ENCODE measurements at regions not wholly inside any gene's neighbourhood (a gene's known extent, or its start where the extent isn't known, plus 50 kb on each side); places are given as distances from the start of the nearest gene placed in this dataset.

GRCh38 chr3:178159691-178160220 lies 376.5 kb upstream of the KCNMB2 start:
- TF ChIP-seq CTCF (IDR thresholded peaks at IDR 0.05) = no peak
- Mint-ChIP-seq H3K27ac (ENCODE audit: unreplicated experiment) (no peak overlapping the region), H3K9me3 (ENCODE audit: low read depth) (peaks cover 7% of the 10 kb centered on the region), H3K36me3 (ENCODE audit: low read depth) (peaks cover 3% of the 10 kb centered on the region), H3K27me3 (ENCODE audit: low read depth) (no peaks in the 10 kb centered on the region), H3K4me1 (ENCODE audit: low read depth) (peaks cover 5% of the 10 kb centered on the region), H3K4me3 (ENCODE audit: unreplicated experiment) (no peak overlapping the region)
- no peak for DNase-seq (ENCODE audit: low spot score)

- no peak overlapping the region for H3K4me3 Mint-ChIP-seq (ENCODE audit: unreplicated experiment)
- no peaks in the 10 kb centered on the region for H3K27me3 Mint-ChIP-seq (ENCODE audit: low read depth)
- H3K36me3 Mint-ChIP-seq (ENCODE audit: low read depth) = peaks cover 4% of the 10 kb centered on the region
- H3K9me3 Mint-ChIP-seq (ENCODE audit: low read depth) = peaks cover 22% of the 10 kb centered on the region
- no peak overlapping the region for H3K27ac Mint-ChIP-seq (ENCODE audit: unreplicated experiment)
- TF ChIP-seq CTCF (IDR thresholded peaks at IDR 0.05) = no peak
- H3K4me1 Mint-ChIP-seq (ENCODE audit: low read depth) = peaks cover 42% of the 10 kb centered on the region
- no peak for DNase-seq (ENCODE audit: low spot score)
Measured at GRCh38 chr3:178169421-178169820, 366.8 kb upstream of the KCNMB2 start.

GRCh38 chr3:178170698-178171535 lies 365.3 kb upstream of the KCNMB2 start:
- Mint-ChIP-seq H3K4me1 (ENCODE audit: low read depth) (peaks cover 42% of the 10 kb centered on the region), H3K27me3 (ENCODE audit: low read depth) (no peaks in the 10 kb centered on the region), H3K27ac (ENCODE audit: unreplicated experiment) (peak overlapping the region; percentile 81), H3K9me3 (ENCODE audit: low read depth) (peaks cover 20% of the 10 kb centered on the region), H3K36me3 (ENCODE audit: low read depth) (peaks cover 4% of the 10 kb centered on the region), H3K4me3 (ENCODE audit: unreplicated experiment) (no peak overlapping the region)
- no peak for DNase-seq (ENCODE audit: low spot score)
- no peak for TF ChIP-seq CTCF (IDR thresholded peaks at IDR 0.05)

DNA sequence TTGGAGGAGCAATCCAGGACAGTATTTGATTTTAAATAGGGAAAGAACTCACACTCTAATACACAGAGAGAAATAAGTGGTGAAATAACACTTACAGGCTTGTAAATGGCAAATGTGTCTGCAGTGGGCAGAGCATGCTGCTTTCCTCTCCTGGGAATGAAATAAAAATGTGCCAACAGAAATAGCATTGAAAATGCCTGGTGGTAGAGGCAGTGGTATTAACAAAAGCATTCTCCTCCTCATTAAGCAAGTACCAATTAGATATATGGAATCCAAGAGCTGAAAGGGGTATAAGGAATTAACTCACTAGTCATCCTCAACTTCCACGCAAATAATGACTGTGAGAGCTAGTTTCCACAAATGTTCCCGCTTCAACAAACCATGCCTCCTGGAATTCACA lies 364.1 kb upstream of the KCNMB2 start:
- Mint-ChIP-seq H3K36me3 (ENCODE audit: low read depth) (peaks cover 2% of the 10 kb centered on the region), H3K4me1 (ENCODE audit: low read depth) (peaks cover 42% of the 10 kb centered on the region), H3K27me3 (ENCODE audit: low read depth) (no peaks in the 10 kb centered on the region), H3K27ac (ENCODE audit: unreplicated experiment) (peak overlapping the region; percentile 57), H3K4me3 (ENCODE audit: unreplicated experiment) (no peak overlapping the region), H3K9me3 (ENCODE audit: low read depth) (peaks cover 10% of the 10 kb centered on the region)
- DNase-seq (ENCODE audit: low spot score) = no peak
- TF ChIP-seq CTCF (IDR thresholded peaks at IDR 0.05) = no peak

DNA sequence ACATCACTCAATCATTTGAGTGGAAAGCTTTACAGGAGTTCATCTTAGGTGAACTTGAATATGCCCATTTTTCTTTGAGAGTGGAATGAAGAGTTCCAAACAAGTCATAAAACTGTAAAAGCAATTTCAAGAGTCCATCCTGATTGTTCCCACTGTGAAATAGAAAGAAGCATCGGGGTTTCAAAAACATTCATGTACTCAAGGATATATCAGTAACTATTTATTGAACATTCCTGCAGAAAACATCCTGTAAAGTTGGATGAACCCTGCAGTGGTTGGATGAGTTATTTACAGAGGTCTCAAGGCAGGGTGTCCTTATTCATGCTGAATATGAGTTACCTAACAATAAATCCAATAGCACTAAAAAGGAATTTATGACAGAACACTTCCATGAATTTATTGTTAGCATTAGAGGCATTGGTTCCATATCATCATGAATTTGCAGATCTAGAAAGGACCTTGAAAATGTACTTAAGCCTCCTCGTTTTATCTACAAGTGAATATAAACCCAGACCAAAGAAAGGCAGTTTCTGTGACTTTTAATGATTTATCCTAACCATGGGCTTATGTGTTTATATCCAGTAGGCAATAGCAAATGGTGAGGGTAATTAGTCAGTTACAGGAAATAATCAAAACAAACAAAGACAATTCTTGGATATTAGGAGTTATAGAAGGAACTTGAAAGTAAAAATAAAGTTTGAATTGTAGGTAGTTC lies 361.9 kb upstream of the KCNMB2 start:
- Mint-ChIP-seq H3K9me3 (ENCODE audit: low read depth) (peaks cover 5% of the 10 kb centered on the region), H3K36me3 (ENCODE audit: low read depth) (no peaks in the 10 kb centered on the region), H3K4me3 (ENCODE audit: unreplicated experiment) (no peak overlapping the region), H3K27me3 (ENCODE audit: low read depth) (no peaks in the 10 kb centered on the region), H3K27ac (ENCODE audit: unreplicated experiment) (no peak overlapping the region), H3K4me1 (ENCODE audit: low read depth) (peaks cover 29% of the 10 kb centered on the region)
- no peak for TF ChIP-seq CTCF (IDR thresholded peaks at IDR 0.05)
- DNase-seq (ENCODE audit: low spot score) = no peak

Data from chondrocyte (in vitro differentiated cells).